KOPT-K1 (cell line): ENCODE measurements at regions not wholly inside any gene's neighbourhood (a gene's known extent, or its start where the extent isn't known, plus 50 kb on each side); places are given as distances from the start of the nearest gene placed in this dataset.
"Not testable (repeated sequence)": the region's sequence is repeated elsewhere in the genome, so short reads cannot be mapped to it uniquely, and the experiment has no call there.

ENCODE experiments used
- H3K27ac ChIP-seq: fragments of 200-600 bp; sonication (generic); 2 replicates; pipeline ENCODE4 v1.5.1; 2016; ENCODE audit warnings: antibody characterized with exemption, mild to moderate bottlenecking, low read depth, low read length; ENCODE audit not compliant: poor library complexity, severe bottlenecking
- H3K36me3 ChIP-seq: fragments of 200-600 bp; sonication (generic); 2 replicates; pipeline ENCODE4 v1.5.1; 2017; ENCODE audit warnings: antibody characterized with exemption, mild to moderate bottlenecking, low read length, moderate library complexity; ENCODE audit not compliant: insufficient read depth
- H3K9me3 ChIP-seq: fragments of 200-600 bp; sonication (generic); 2 replicates; pipeline ENCODE4 v1.5.1; 2017; ENCODE audit warnings: antibody characterized with exemption, low read length, mild to moderate bottlenecking; ENCODE audit not compliant: insufficient read depth, poor library complexity, severe bottlenecking

- H3K36me3 ChIP-seq, result no peaks in the 10 kb centered on the region
- H3K9me3 ChIP-seq, result peaks cover 1% of the 10 kb centered on the region
- no peak overlapping the region for H3K27ac ChIP-seq
These were observed 113.9 kb downstream of the GLRX3 start for GRCh38 chr10:130250127-130250526.

GRCh38 chr10:130251766-130252165, 115.6 kb downstream of the GLRX3 start:
- Histone ChIP-seq H3K36me3 (no peaks in the 10 kb centered on the region), H3K9me3 (no peaks in the 10 kb centered on the region), H3K27ac (no peak overlapping the region)

- H3K9me3 ChIP-seq, result no peaks in the 10 kb centered on the region
- H3K36me3 ChIP-seq, result no peaks in the 10 kb centered on the region
- H3K27ac ChIP-seq, result no peak overlapping the region
These were observed 118.1 kb downstream of the GLRX3 start for GRCh38 chr10:130254243-130254642.

- H3K9me3 ChIP-seq, result no peaks in the 10 kb centered on the region
- no peaks in the 10 kb centered on the region for H3K36me3 ChIP-seq
- H3K27ac ChIP-seq, result no peak overlapping the region
These were observed 118.5 kb downstream of the GLRX3 start for GRCh38 chr10:130254662-130255061.

- Histone ChIP-seq H3K9me3 (no peaks in the 10 kb centered on the region), H3K27ac (no peak overlapping the region), H3K36me3 (no peaks in the 10 kb centered on the region)
These were observed 119.6 kb downstream of the GLRX3 start for GRCh38 chr10:130255777-130256176.

- Histone ChIP-seq H3K27ac (no peak overlapping the region), H3K36me3 (no peaks in the 10 kb centered on the region), H3K9me3 (peaks cover 7% of the 10 kb centered on the region)
These were observed 121.7 kb downstream of the GLRX3 start for GRCh38 chr10:130257897-130258296.

- H3K9me3 ChIP-seq, result peaks cover 13% of the 10 kb centered on the region
- no peak overlapping the region for H3K27ac ChIP-seq
- no peaks in the 10 kb centered on the region for H3K36me3 ChIP-seq
These were observed 123.2 kb downstream of the GLRX3 start for GRCh38 chr10:130259380-130259779.

- no peak overlapping the region for H3K27ac ChIP-seq
- peaks cover 13% of the 10 kb centered on the region for H3K9me3 ChIP-seq
- no peaks in the 10 kb centered on the region for H3K36me3 ChIP-seq
These were observed 125.1 kb downstream of the GLRX3 start for GRCh38 chr10:130261306-130261705.

- Histone ChIP-seq H3K9me3 (peaks cover 13% of the 10 kb centered on the region), H3K27ac (no peak overlapping the region), H3K36me3 (no peaks in the 10 kb centered on the region)
These were observed 125.6 kb downstream of the GLRX3 start for GRCh38 chr10:130261766-130262165.

- Histone ChIP-seq H3K9me3 (peaks cover 13% of the 10 kb centered on the region), H3K27ac (no peak overlapping the region)
These were observed 127.1 kb downstream of the GLRX3 start for GRCh38 chr10:130263289-130263688.

GRCh38 chr10:130265542-130265941, 129.4 kb downstream of the GLRX3 start:
- H3K27ac ChIP-seq, result no peak overlapping the region
- H3K9me3 ChIP-seq, result peaks cover 13% of the 10 kb centered on the region
- no peaks in the 10 kb centered on the region for H3K36me3 ChIP-seq

More at GRCh38 chr10:130263289-130263688, 127.1 kb downstream of the GLRX3 start:
- no peaks in the 10 kb centered on the region for H3K36me3 ChIP-seq

- Histone ChIP-seq H3K9me3 (peaks cover 93% of the 10 kb centered on the region), H3K36me3 (no peaks in the 10 kb centered on the region)
These were observed 146.5 kb downstream of the GLRX3 start for GRCh38 chr10:130282492-130283218.

GRCh38 chr10:130283219-130283545, 147.0 kb downstream of the GLRX3 start:
- no peak overlapping the region for H3K27ac ChIP-seq
- no peaks in the 10 kb centered on the region for H3K36me3 ChIP-seq
- peaks cover 90% of the 10 kb centered on the region for H3K9me3 ChIP-seq

More at GRCh38 chr10:130282492-130283218, 146.5 kb downstream of the GLRX3 start:
- H3K27ac ChIP-seq, result no peak overlapping the region

GRCh38 chr10:130295761-130296160, 159.6 kb downstream of the GLRX3 start:
- not testable (repeated sequence) for H3K27ac ChIP-seq, H3K36me3 ChIP-seq
- peaks cover 43% of the 10 kb centered on the region for H3K9me3 ChIP-seq

- Histone ChIP-seq H3K9me3 (peaks cover 55% of the 10 kb centered on the region), H3K27ac (peak overlapping the region; percentile 79), H3K36me3 (no peaks in the 10 kb centered on the region)
These were observed 164.4 kb downstream of the GLRX3 start for GRCh38 chr10:130300608-130301020.
